Nephron (organoid): ENCODE measurements at regions not wholly inside any gene's neighbourhood (a gene's known extent, or its start where the extent isn't known, plus 50 kb on each side); places are given as distances from the start of the nearest gene placed in this dataset.

Experiments
- H3K27ac Mint-ChIP-seq, 3 experiments: 2 replicates each; pipeline ENCODE4 v1.8.0; 2020; ENCODE audit warnings: mixed read lengths in 3 of 3, mild to moderate bottlenecking in 2 of 3, moderate library complexity in 1 of 3
- H3K27me3 Mint-ChIP-seq: 2 replicates; pipeline ENCODE4 v1.8.0; 2021; ENCODE audit warnings: low read depth, mild to moderate bottlenecking, moderate library complexity, mixed read lengths
- H3K36me3 Mint-ChIP-seq: 2 replicates; pipeline ENCODE4 v1.8.0; 2020; ENCODE audit warnings: low read depth, mixed read lengths
- H3K4me1 Mint-ChIP-seq: 2 replicates; pipeline ENCODE4 v1.8.0; 2020; ENCODE audit warnings: mixed read lengths
- H3K4me3 Mint-ChIP-seq, 3 experiments: 2 replicates each; pipeline ENCODE4 v1.8.0; 2020; ENCODE audit warnings: mild to moderate bottlenecking in 3 of 3, mixed read lengths in 3 of 3, moderate library complexity in 2 of 3
- H3K9me3 Mint-ChIP-seq: 2 replicates; pipeline ENCODE4 v1.8.0; 2020; ENCODE audit warnings: mixed read lengths
- TF ChIP-seq, protein P1 (sequence below), 3 experiments: fragments of 200-600 bp; sonication (generic); IDR thresholded peaks; one replicate each; pipeline ENCODE4 v1.5.0; 2021; ENCODE audit warnings: antibody characterized with exemption in 3 of 3; ENCODE audit not compliant: unreplicated experiment in 3 of 3

DNA sequence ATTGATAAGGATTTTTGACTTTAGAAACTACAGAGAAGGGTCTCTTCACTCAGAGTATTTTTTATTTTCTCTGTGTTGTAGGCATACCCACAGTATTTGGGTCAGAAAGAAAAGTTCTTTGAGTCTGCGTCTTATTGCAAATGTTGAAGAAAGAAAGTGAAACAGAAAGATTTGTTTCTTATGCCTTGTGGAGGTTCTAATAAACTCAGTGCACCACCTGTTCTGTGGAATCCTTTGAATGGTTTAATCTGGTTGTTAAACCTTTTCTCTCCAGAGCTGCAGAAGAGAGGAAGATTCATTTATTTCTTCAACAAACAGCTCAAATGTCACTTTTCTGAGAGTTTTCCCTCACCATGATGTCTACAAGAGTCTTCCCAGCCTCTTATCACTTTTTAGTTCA lies 146.6 kb upstream of the PLEKHG7 start:
- Mint-ChIP-seq H3K4me1 (peaks cover 2% of the 10 kb centered on the region), H3K36me3 (no peaks in the 10 kb centered on the region), H3K9me3 (no peaks in the 10 kb centered on the region), H3K4me3 (no peak overlapping the region), H3K27ac (peak overlapping the region in 1 of 3 experiments; percentile 8), H3K27me3 (no peaks in the 10 kb centered on the region)
- TF ChIP-seq, protein P1, sequence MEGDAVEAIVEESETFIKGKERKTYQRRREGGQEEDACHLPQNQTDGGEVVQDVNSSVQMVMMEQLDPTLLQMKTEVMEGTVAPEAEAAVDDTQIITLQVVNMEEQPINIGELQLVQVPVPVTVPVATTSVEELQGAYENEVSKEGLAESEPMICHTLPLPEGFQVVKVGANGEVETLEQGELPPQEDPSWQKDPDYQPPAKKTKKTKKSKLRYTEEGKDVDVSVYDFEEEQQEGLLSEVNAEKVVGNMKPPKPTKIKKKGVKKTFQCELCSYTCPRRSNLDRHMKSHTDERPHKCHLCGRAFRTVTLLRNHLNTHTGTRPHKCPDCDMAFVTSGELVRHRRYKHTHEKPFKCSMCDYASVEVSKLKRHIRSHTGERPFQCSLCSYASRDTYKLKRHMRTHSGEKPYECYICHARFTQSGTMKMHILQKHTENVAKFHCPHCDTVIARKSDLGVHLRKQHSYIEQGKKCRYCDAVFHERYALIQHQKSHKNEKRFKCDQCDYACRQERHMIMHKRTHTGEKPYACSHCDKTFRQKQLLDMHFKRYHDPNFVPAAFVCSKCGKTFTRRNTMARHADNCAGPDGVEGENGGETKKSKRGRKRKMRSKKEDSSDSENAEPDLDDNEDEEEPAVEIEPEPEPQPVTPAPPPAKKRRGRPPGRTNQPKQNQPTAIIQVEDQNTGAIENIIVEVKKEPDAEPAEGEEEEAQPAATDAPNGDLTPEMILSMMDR (IDR thresholded peaks at IDR 0.05; ENCODE audit: unreplicated experiment in 3 of 3), result no peak

DNA sequence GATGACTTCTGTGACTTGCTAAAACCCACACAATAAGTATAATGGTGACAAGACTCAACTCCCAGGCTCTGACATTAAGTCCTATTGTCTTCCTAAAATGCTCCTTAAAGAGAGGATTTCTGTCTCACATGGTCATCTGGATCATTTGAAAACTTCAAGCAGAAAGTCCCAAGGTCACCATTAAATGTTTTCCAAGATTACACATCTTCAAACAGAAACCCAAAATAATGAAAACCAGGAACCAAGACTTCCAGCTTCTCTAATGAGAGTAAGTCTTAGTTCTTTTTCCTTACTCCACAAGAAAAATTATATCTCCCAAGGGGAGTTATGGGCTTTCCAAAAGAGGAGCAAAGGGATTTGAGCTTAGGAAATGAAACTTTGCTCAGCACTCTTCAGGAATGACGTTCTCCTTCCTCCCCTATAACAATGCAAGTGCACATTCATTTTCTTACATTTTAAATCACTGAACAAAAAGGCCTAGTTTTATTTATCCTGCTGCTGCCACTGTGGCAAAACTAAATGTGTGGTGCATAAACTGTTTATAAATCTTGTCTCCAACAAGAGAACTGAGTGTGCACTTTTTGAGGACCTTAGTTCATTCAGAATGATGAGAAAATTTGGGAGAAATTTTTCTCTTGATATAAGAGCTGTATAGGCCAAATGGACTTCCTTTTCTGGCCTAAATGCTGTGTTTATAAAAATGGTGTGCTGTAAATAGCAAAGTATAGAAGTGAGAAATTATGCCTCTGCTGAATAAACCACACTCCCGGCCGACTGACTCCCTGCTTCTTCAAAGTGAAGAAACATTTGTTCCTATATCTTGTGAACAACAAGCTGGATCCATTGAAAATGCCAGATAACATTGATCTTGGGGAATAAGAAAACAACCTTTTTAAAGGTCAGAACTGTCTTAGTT lies 148.4 kb upstream of the PLEKHG7 start:
- Mint-ChIP-seq H3K27ac (no peak overlapping the region), H3K36me3 (no peaks in the 10 kb centered on the region), H3K9me3 (no peaks in the 10 kb centered on the region), H3K4me1 (no peaks in the 10 kb centered on the region), H3K4me3 (no peak overlapping the region), H3K27me3 (no peaks in the 10 kb centered on the region)
- TF ChIP-seq, protein P1 (IDR thresholded peaks at IDR 0.05; ENCODE audit: unreplicated experiment in 3 of 3), result no peak

DNA sequence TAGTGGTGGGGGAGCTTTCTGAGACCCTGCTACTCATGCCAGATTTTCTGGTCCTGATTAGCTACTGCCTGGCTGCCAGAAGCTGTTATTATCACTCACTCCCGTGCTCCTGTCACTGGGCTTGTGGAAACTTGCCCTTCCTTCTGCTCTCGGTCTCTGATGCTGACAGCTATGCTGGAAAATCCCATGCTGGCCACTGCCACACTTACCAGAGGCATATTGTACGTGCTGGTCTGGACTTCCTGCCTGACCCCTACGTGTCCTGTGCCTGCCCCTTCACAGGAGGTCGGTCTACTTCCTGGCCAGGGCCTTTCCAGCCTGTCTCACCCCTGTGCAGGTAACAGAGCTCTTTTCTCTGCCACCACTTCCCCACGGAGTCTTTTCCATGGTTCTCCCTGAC lies 149.4 kb upstream of the PLEKHG7 start:
- H3K4me1 Mint-ChIP-seq, result no peaks in the 10 kb centered on the region
- no peaks in the 10 kb centered on the region for H3K36me3 Mint-ChIP-seq
- H3K27me3 Mint-ChIP-seq, result no peaks in the 10 kb centered on the region
- TF ChIP-seq, protein P1 (IDR thresholded peaks at IDR 0.05; ENCODE audit: unreplicated experiment in 3 of 3), result no peak
- no peaks in the 10 kb centered on the region for H3K9me3 Mint-ChIP-seq
- H3K4me3 Mint-ChIP-seq, result no peak overlapping the region
- H3K27ac Mint-ChIP-seq, result no peak overlapping the region

DNA sequence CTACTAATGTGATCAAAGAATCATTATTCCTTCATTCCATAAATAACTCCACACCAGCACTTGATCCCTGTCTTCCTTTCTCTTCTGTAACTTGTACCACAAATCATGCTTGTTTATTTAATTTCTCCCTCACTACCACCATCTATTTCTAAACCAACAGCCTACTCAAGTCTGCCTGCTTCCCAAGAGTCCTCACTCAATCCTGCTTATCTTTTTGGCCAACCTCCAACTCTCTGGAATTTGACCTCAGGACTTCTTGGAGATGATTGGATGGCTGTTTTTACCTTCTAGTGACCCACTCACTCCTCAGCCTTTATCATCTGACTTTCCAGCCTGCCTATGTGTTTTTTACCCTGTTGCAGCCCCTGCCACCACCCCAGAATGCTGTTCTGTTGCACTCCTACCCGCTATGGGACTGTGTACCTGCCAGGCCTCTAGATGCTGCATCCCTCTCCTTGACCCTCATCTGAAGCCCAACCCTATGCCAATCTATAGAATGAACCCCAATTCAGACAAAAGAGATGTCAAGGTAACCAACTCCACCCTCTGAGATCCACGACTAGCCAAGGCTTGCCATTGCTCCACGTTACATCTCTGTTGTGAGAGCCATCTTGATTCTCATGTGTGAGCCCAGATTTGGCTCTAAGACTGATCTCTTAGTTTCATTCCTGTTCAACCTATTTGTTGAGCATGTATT lies 150.2 kb upstream of the PLEKHG7 start:
- H3K27me3 Mint-ChIP-seq, result no peaks in the 10 kb centered on the region
- no peak overlapping the region for H3K27ac Mint-ChIP-seq
- TF ChIP-seq, protein P1 (IDR thresholded peaks at IDR 0.05; ENCODE audit: unreplicated experiment in 3 of 3), result no peak
- H3K4me3 Mint-ChIP-seq, result no peak overlapping the region
- no peaks in the 10 kb centered on the region for H3K36me3 Mint-ChIP-seq
- no peaks in the 10 kb centered on the region for H3K9me3 Mint-ChIP-seq
- H3K4me1 Mint-ChIP-seq, result no peaks in the 10 kb centered on the region

DNA sequence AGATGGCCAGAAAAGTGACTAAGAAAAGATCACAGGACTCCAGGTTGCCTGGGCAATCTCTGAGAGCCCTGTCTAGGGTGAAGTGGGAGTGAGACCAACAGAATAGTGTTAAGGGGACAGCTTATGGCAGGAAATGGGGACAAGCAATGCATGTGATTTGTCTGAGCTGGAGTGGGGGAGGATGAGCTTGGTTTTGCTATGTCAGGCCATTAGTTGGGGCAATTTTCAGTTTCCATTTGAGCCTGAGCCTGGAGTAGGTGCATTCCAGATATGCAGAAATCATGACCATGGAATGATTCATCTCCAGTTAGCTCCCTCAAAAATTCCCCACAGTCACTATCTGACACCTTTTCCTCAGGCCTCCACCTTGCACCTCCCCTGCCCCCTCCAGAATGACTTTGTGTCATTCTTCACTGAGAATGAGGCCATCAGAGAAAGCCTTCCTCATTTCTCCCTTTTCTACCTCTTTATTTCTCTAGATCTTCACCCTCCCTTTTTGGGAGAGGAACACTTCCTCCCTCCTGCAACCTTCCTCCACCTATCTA lies 150.9 kb upstream of the PLEKHG7 start:
- no peaks in the 10 kb centered on the region for H3K4me1 Mint-ChIP-seq
- H3K36me3 Mint-ChIP-seq, result no peaks in the 10 kb centered on the region
- no peaks in the 10 kb centered on the region for H3K27me3 Mint-ChIP-seq
- no peaks in the 10 kb centered on the region for H3K9me3 Mint-ChIP-seq
- TF ChIP-seq, protein P1 (IDR thresholded peaks at IDR 0.05; ENCODE audit: unreplicated experiment in 3 of 3), result no peak
- H3K27ac Mint-ChIP-seq, result no peak overlapping the region
- no peak overlapping the region for H3K4me3 Mint-ChIP-seq
